ENCODE measurements at regions not wholly inside any gene's neighbourhood (a gene's known extent, or its start where the extent isn't known, plus 50 kb on each side); places are given as distances from the start of the nearest gene placed in this dataset.
"Not testable (repeated sequence)": the region's sequence is repeated elsewhere in the genome, so short reads cannot be mapped to it uniquely, and the experiment has no call there.

- intact Hi-C loops (cut with micrococcal nuclease; ENCODE audit: unreplicated experiment) = loop anchor here (5.0 kb wide), 1 partner anchor 837 kb away; no protein-coding TSS in a partner anchor
- Histone ChIP-seq H3K36me3 (ENCODE audit: low read depth) (no peaks in the 10 kb centered on the region), H3F3A (ENCODE audit: insufficient read depth, low read depth) (no peaks in the 10 kb centered on the region), H4K20me1 (ENCODE audit: insufficient read depth) (no peaks in the 10 kb centered on the region), H3K4me3 (no peak overlapping the region), H3K4me1 (replicated peaks; ENCODE audit: insufficient read depth) (no peaks in the 10 kb centered on the region), H3K27me3 (ENCODE audit: insufficient read depth, low read depth) (no peaks in the 10 kb centered on the region), H3K9me2 (ENCODE audit: insufficient read depth) (no peaks in the 10 kb centered on the region), H2AFZ (no peak overlapping the region), H3K27ac (no peak overlapping the region), H3K79me2 (ENCODE audit: low read depth) (no peaks in the 10 kb centered on the region), H3K9me3 (ENCODE audit: insufficient read depth, low read depth) (no peaks in the 10 kb centered on the region), H3K4me2 (no peak overlapping the region)
- BruUV-seq (replicated peaks) = no TSS peak
- TF ChIP-seq EZH2 (IDR thresholded peaks at IDR 0.05; ENCODE audit: low read depth) = no peak
- TF ChIP-seq, protein P1, sequence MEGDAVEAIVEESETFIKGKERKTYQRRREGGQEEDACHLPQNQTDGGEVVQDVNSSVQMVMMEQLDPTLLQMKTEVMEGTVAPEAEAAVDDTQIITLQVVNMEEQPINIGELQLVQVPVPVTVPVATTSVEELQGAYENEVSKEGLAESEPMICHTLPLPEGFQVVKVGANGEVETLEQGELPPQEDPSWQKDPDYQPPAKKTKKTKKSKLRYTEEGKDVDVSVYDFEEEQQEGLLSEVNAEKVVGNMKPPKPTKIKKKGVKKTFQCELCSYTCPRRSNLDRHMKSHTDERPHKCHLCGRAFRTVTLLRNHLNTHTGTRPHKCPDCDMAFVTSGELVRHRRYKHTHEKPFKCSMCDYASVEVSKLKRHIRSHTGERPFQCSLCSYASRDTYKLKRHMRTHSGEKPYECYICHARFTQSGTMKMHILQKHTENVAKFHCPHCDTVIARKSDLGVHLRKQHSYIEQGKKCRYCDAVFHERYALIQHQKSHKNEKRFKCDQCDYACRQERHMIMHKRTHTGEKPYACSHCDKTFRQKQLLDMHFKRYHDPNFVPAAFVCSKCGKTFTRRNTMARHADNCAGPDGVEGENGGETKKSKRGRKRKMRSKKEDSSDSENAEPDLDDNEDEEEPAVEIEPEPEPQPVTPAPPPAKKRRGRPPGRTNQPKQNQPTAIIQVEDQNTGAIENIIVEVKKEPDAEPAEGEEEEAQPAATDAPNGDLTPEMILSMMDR (conservative IDR thresholded peaks at IDR 0.05) = no peak
- CTCF ChIA-PET = no interaction called here
- POLR2A ChIA-PET (ENCODE audit: unreplicated experiment) = no interaction called here
- no peak for DNase-seq
Measured at GRCh38 chr17:52979921-52980320, 821.4 kb upstream of the CA10 start.

- BruUV-seq (replicated peaks) = no TSS peak
Measured at GRCh38 chr17:52965856-52966255, 807.3 kb upstream of the CA10 start.

GRCh38 chr17:52961751-52962150, 803.2 kb upstream of the CA10 start:
- H3K79me2 ChIP-seq (ENCODE audit: low read depth); H3K4me1 ChIP-seq (replicated peaks; ENCODE audit: insufficient read depth); H3K27ac ChIP-seq; H2AFZ ChIP-seq; DNase-seq; H3K4me3 ChIP-seq; CTCF ChIA-PET; BruUV-seq (replicated peaks); POLR2A ChIA-PET (ENCODE audit: unreplicated experiment); H3K9me3 ChIP-seq (ENCODE audit: insufficient read depth, low read depth); H3K36me3 ChIP-seq (ENCODE audit: low read depth); H4K20me1 ChIP-seq (ENCODE audit: insufficient read depth); H3K27me3 ChIP-seq (ENCODE audit: insufficient read depth, low read depth); H3K4me2 ChIP-seq; H3K9me2 ChIP-seq (ENCODE audit: insufficient read depth); H3F3A ChIP-seq (ENCODE audit: insufficient read depth, low read depth); intact Hi-C loops (cut with micrococcal nuclease; ENCODE audit: unreplicated experiment): not testable (repeated sequence)

More at GRCh38 chr17:52965856-52966255, 807.3 kb upstream of the CA10 start:
- Histone ChIP-seq H4K20me1 (ENCODE audit: insufficient read depth) (no peaks in the 10 kb centered on the region), H3K4me3 (no peak overlapping the region), H3K36me3 (ENCODE audit: low read depth) (no peaks in the 10 kb centered on the region), H3K4me1 (replicated peaks; ENCODE audit: insufficient read depth) (no peaks in the 10 kb centered on the region), H3K4me2 (no peak overlapping the region), H3F3A (ENCODE audit: insufficient read depth, low read depth) (no peaks in the 10 kb centered on the region), H3K9me2 (ENCODE audit: insufficient read depth) (no peaks in the 10 kb centered on the region), H3K27ac (no peak overlapping the region), H3K9me3 (ENCODE audit: insufficient read depth, low read depth) (no peaks in the 10 kb centered on the region), H2AFZ (no peak overlapping the region), H3K27me3 (ENCODE audit: insufficient read depth, low read depth) (peaks cover 5% of the 10 kb centered on the region; the same call in 1 of the 2 replicates), H3K79me2 (ENCODE audit: low read depth) (no peaks in the 10 kb centered on the region)
- DNase-seq = no peak
- TF ChIP-seq, protein P1 (conservative IDR thresholded peaks at IDR 0.05) = no peak
- TF ChIP-seq EZH2 (IDR thresholded peaks at IDR 0.05; ENCODE audit: low read depth) = no peak
- ChIA-PET POLR2A (ENCODE audit: unreplicated experiment) (no interaction called here), CTCF (no interaction called here)
- intact Hi-C loops (cut with micrococcal nuclease; ENCODE audit: unreplicated experiment) = no loop called here

DNA sequence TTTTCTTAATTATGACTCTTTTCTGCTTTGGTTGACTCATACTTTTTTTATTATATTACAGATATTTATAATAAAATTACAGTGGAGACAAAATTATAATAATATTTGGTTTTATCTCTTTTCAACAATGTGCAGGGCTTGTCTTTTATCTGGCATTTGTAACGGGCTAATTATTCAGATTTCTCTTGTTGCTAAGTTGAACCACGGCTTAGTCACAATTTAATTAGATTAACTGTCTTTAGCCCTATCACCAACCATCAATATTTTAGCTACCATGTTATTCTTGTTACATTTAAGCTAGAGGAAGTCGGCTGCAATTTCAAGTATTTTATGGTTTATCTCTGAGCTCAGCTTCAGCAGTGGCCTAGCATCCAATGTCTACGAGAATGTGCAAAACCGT, 798.9 kb upstream of the CA10 start:
- no peak for DNase-seq
- H2AFZ ChIP-seq = no peak overlapping the region
- H3K9me3 ChIP-seq (ENCODE audit: insufficient read depth, low read depth) = no peaks in the 10 kb centered on the region
- no peaks in the 10 kb centered on the region for H3K36me3 ChIP-seq (ENCODE audit: low read depth)
- H3K4me2 ChIP-seq = no peak overlapping the region
- no peaks in the 10 kb centered on the region for H3K4me1 ChIP-seq (replicated peaks; ENCODE audit: insufficient read depth)
- no peaks in the 10 kb centered on the region for H3F3A ChIP-seq (ENCODE audit: insufficient read depth, low read depth)
- CTCF ChIA-PET = no interaction called here
- H3K27ac ChIP-seq = no peak overlapping the region
- H3K9me2 ChIP-seq (ENCODE audit: insufficient read depth) = no peaks in the 10 kb centered on the region
- peaks cover 5% of the 10 kb centered on the region; the same call in 1 of the 2 replicates for H3K27me3 ChIP-seq (ENCODE audit: insufficient read depth, low read depth)
- H3K4me3 ChIP-seq = no peak overlapping the region
- POLR2A ChIA-PET (ENCODE audit: unreplicated experiment) = no interaction called here
- TF ChIP-seq, protein P1 (conservative IDR thresholded peaks at IDR 0.05) = no peak
- no peak for TF ChIP-seq EZH2 (IDR thresholded peaks at IDR 0.05; ENCODE audit: low read depth)
- intact Hi-C loops (cut with micrococcal nuclease; ENCODE audit: unreplicated experiment) = no loop called here
- H4K20me1 ChIP-seq (ENCODE audit: insufficient read depth) = no peaks in the 10 kb centered on the region
- no TSS peak for BruUV-seq (replicated peaks)
- H3K79me2 ChIP-seq (ENCODE audit: low read depth) = no peaks in the 10 kb centered on the region
